ENCODE measurements at regions not wholly inside any gene's neighbourhood (a gene's known extent, or its start where the extent isn't known, plus 50 kb on each side); places are given as distances from the start of the nearest gene placed in this dataset.

DNA sequence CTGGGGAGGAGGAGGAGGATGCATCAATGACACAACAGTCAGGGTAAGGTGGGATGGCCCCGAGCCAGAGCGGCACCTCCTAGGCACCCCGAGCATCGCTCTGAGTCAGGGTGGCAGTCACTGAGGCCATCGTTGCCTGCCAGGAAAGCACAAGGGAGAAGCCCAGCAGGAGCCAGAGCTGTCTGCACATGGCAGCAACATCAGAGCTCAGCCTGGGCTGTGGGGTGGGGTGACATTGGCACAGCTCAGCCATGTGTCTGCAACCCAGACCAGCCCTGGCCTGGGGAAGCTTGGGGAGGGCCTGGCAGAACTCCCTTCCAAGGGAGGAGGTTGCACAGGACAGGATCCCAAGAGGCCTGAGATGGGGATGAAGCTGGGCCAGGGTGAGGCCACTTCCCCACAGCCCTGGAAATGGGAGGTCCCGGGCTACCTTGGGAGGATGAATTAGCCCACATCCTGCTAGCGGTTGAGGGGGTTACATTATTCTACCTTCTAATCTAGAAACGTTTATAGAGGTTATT, 255.6 kb downstream of the MAFB start:
- peaks cover 5% of the 10 kb centered on the region for H3K27me3 ChIP-seq (replicated peaks; ENCODE audit: control insufficient read depth, insufficient read depth, low read length)
- H3K9ac ChIP-seq (ENCODE audit: low read length) = no peak overlapping the region
- H3K4me3 ChIP-seq (ENCODE audit: low read length) = no peak overlapping the region
- no peaks in the 10 kb centered on the region for H3K9me3 ChIP-seq (ENCODE audit: control insufficient read depth, low read length)
- no peaks in the 10 kb centered on the region for H3K36me3 ChIP-seq (ENCODE audit: control insufficient read depth, insufficient read depth, low read length, severe bottlenecking)
- no peak for DNase-seq (ENCODE audit: low read depth)
- H3K4me1 ChIP-seq (ENCODE audit: control insufficient read depth, insufficient read depth, low read length) = no peaks in the 10 kb centered on the region

DNA sequence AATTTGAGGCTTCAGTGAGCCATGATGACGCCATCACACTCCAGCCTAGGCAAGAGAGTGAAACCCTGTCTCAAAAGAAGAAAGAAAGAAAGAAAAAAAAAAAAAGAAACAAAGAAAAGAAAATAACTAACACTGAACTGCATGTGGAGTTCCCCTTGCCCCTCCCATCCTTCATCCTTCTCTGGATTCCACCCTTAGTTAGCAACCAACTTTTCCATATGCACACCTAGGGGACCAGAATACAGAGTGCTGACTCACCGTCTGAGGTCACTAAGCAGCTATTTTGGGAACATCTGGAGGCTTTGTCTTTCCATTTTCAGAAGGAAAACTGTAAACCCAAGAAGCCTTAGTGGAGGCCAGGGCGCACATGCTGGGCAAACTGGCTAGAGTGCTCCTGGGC, 257.4 kb downstream of the MAFB start:
- Histone ChIP-seq H3K4me3 (ENCODE audit: low read length) (no peak overlapping the region), H3K9ac (ENCODE audit: low read length) (no peak overlapping the region)
- DNase-seq (ENCODE audit: low read depth) = no peak

DNA sequence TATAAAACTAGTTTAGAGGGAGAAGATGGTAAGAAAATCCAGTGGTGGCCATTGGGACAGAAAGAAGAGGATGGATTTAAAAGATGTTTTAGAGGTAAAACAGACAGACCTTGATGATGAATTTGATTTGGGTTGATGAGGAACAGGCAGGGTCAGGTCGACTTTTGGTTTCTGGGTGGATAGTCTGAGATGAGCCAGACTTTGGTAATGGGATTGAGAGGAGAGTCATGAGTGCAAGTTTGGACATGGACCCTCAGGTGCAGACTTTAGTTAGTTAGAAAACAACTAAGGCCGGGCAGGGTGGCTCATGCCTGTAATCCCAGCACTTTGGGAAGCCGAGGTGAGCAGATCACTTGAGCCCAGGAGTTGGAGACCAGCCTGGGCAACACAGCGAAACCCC, 257.9 kb downstream of the MAFB start:
- H3K27me3 ChIP-seq (replicated peaks; ENCODE audit: control insufficient read depth, insufficient read depth, low read length) = peaks cover 5% of the 10 kb centered on the region
- H3K4me1 ChIP-seq (ENCODE audit: control insufficient read depth, insufficient read depth, low read length) = no peaks in the 10 kb centered on the region
- no peak overlapping the region for H3K9ac ChIP-seq (ENCODE audit: low read length)
- no peak overlapping the region for H3K4me3 ChIP-seq (ENCODE audit: low read length)
- no peak for DNase-seq (ENCODE audit: low read depth)
- no peaks in the 10 kb centered on the region for H3K36me3 ChIP-seq (ENCODE audit: control insufficient read depth, insufficient read depth, low read length, severe bottlenecking)
- no peaks in the 10 kb centered on the region for H3K9me3 ChIP-seq (ENCODE audit: control insufficient read depth, low read length)

More for the DNA sequence above, 257.4 kb downstream of the MAFB start:
- peaks cover 5% of the 10 kb centered on the region for H3K27me3 ChIP-seq (replicated peaks; ENCODE audit: control insufficient read depth, insufficient read depth, low read length)
- H3K9me3 ChIP-seq (ENCODE audit: control insufficient read depth, low read length) = no peaks in the 10 kb centered on the region
- no peaks in the 10 kb centered on the region for H3K4me1 ChIP-seq (ENCODE audit: control insufficient read depth, insufficient read depth, low read length)
- no peaks in the 10 kb centered on the region for H3K36me3 ChIP-seq (ENCODE audit: control insufficient read depth, insufficient read depth, low read length, severe bottlenecking)

DNA sequence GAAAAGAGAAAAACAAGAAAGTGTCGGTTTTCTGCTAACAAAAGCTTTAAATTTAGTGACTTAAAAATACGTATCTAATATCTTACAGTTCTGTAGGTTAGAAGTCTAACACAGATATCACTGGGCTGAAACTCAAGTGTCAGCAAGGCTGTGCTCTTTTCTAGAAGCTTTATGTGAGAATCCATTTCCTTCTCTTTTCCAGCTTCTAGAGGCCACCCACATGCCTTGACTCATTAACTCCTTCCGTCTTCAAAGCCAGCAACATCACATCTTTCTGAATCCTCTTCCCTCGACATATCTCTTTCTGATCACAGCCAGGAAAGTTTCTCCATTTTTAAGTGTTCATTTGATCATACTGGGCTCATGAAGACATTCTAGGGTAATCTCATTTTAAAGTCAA, 262.0 kb downstream of the MAFB start:
- Histone ChIP-seq H3K9ac (ENCODE audit: low read length) (no peak overlapping the region), H3K4me3 (ENCODE audit: low read length) (no peak overlapping the region), H3K4me1 (ENCODE audit: control insufficient read depth, insufficient read depth, low read length) (no peaks in the 10 kb centered on the region), H3K27me3 (replicated peaks; ENCODE audit: control insufficient read depth, insufficient read depth, low read length) (peaks cover 5% of the 10 kb centered on the region), H3K9me3 (ENCODE audit: control insufficient read depth, low read length) (no peaks in the 10 kb centered on the region), H3K36me3 (ENCODE audit: control insufficient read depth, insufficient read depth, low read length, severe bottlenecking) (no peaks in the 10 kb centered on the region)
- no peak for DNase-seq (ENCODE audit: low read depth)

DNA sequence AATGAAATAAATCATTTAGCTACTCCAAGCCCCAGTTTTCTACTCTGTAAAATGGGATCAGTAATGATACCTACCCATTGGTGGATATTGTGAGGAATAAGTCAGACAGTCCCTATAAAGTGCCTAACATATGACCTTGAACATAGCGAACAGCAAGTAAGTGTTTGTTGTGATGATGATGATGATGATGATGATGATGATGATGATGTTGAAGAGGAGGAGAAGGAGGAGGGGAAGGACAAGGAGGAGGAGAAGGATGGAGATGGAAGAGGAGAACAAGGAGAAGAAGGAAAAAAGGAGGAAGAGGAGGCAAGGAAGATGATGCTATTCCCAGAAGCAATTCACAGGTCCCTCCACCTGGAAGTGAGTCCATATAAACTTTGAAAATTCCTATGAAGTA, 264.3 kb downstream of the MAFB start:
- H3K9me3 ChIP-seq (ENCODE audit: control insufficient read depth, low read length) = no peaks in the 10 kb centered on the region
- H3K36me3 ChIP-seq (ENCODE audit: control insufficient read depth, insufficient read depth, low read length, severe bottlenecking) = no peaks in the 10 kb centered on the region
- no peaks in the 10 kb centered on the region for H3K27me3 ChIP-seq (replicated peaks; ENCODE audit: control insufficient read depth, insufficient read depth, low read length)
- no peaks in the 10 kb centered on the region for H3K4me1 ChIP-seq (ENCODE audit: control insufficient read depth, insufficient read depth, low read length)
- H3K4me3 ChIP-seq (ENCODE audit: low read length) = no peak overlapping the region
- DNase-seq (ENCODE audit: low read depth) = no peak
- H3K9ac ChIP-seq (ENCODE audit: low read length) = no peak overlapping the region

DNA sequence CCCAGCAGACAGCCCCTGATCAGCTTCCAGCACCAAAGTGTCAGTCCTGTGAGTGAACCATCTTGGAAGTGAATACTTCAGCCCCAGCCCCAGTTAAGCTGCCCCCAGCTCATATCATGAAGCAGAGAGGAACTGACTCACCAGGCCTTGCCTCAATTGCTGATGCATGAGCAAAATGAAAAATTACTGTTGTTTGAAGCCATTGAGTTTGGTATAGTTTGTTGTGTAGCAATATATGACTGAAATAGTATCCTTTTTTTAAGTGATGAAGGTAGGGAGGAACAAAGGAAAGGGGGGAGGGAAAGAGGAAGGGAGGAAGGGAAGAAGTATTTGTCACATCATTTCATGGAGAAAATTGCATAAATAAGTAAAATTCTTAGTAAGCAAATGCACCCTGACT, 266.4 kb downstream of the MAFB start:
- Histone ChIP-seq H3K9me3 (ENCODE audit: control insufficient read depth, low read length) (no peaks in the 10 kb centered on the region), H3K4me3 (ENCODE audit: low read length) (no peak overlapping the region), H3K27me3 (replicated peaks; ENCODE audit: control insufficient read depth, insufficient read depth, low read length) (no peaks in the 10 kb centered on the region), H3K36me3 (ENCODE audit: control insufficient read depth, insufficient read depth, low read length, severe bottlenecking) (no peaks in the 10 kb centered on the region), H3K4me1 (ENCODE audit: control insufficient read depth, insufficient read depth, low read length) (no peaks in the 10 kb centered on the region), H3K9ac (ENCODE audit: low read length) (no peak overlapping the region)
- DNase-seq (ENCODE audit: low read depth) = no peak

DNA sequence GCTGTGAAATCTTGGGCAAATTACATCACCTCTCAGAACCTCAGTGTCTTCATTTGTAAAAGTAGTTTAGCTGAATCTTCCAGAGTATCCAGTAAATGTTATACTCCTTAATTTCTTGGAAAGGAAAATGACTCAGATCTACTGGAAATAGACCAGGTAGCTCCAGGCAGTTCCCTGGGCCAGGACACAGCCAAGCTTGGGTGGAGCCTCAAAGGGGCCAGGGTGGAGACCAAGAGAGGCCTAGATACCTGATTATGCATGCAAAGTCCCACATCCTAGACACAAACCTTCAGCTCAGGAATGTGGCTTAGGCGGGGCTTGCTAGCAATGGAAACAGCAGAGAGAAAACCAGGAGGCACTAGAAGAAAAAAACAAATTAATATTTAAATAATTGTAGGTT, 272.8 kb downstream of the MAFB start:
- no peak for DNase-seq (ENCODE audit: low read depth)
- Histone ChIP-seq H3K9me3 (ENCODE audit: control insufficient read depth, low read length) (peaks cover 19% of the 10 kb centered on the region), H3K36me3 (ENCODE audit: control insufficient read depth, insufficient read depth, low read length, severe bottlenecking) (no peaks in the 10 kb centered on the region), H3K9ac (ENCODE audit: low read length) (no peak overlapping the region), H3K4me1 (ENCODE audit: control insufficient read depth, insufficient read depth, low read length) (no peaks in the 10 kb centered on the region), H3K4me3 (ENCODE audit: low read length) (no peak overlapping the region), H3K27me3 (replicated peaks; ENCODE audit: control insufficient read depth, insufficient read depth, low read length) (no peaks in the 10 kb centered on the region)

DNA sequence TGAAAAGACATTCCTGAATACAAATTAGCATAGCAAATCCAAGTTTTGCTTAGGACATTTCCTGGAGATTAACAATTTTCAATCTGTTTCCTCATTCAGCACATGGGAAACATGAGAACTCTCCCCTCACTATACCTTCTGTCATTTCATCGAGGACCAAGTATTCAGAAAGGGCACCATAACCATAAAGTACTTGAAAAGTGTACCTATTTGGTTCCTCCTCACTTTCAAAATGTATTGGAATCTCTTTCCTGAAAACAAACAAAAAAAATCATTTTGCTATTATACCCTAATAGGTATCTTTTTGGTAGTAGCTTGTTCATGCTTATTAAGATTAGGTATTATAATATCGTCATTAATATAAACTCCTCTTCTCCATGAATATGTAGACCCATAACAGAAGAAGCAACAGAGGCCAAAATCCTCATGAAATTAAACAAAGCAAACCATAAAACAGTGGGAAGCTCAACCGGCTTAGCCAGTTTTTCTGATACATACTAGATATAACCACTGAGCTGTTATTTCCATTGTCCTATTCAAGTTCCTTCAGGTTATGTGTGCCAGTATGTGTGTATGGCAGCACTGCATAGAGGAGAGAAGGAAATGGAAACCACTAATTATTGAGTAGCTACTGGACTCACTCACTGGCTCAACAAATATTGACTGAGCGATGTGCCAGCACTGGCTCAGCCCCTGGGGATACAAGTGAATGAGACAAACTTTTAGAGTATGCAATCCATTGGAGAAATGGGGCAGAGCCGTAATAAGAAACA, 274.0 kb downstream of the MAFB start:
- Histone ChIP-seq H3K4me3 (ENCODE audit: low read length) (no peak overlapping the region), H3K27me3 (replicated peaks; ENCODE audit: control insufficient read depth, insufficient read depth, low read length) (peaks cover 11% of the 10 kb centered on the region)
- DNase-seq (ENCODE audit: low read depth) = no peak

DNA sequence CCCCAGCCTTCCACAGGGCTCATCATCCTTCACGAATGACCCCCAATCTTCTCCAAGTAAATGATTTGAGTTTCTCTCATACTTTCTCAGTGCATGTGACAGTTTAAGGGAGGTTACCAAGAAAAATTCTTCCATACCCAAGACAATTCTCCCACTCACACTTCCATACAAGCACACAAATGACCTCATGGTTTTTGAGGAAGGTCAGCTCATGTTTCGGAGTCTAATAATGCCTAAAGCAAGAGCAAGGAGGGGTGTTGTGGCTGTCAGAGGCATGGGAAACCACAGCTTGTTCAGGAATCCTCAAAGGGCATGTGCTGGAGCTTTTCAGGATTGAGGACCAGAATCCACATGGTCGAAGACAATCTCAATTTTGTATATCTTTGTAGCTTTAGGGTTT, 279.0 kb downstream of the MAFB start:
- DNase-seq (ENCODE audit: low read depth) = no peak
- no peaks in the 10 kb centered on the region for H3K9me3 ChIP-seq (ENCODE audit: control insufficient read depth, low read length)
- H3K4me3 ChIP-seq (ENCODE audit: low read length) = no peak overlapping the region
- no peaks in the 10 kb centered on the region for H3K36me3 ChIP-seq (ENCODE audit: control insufficient read depth, insufficient read depth, low read length, severe bottlenecking)
- H3K4me1 ChIP-seq (ENCODE audit: control insufficient read depth, insufficient read depth, low read length) = no peaks in the 10 kb centered on the region
- H3K27me3 ChIP-seq (replicated peaks; ENCODE audit: control insufficient read depth, insufficient read depth, low read length) = peaks cover 27% of the 10 kb centered on the region
- no peak overlapping the region for H3K9ac ChIP-seq (ENCODE audit: low read length)

More for the DNA sequence above, 274.0 kb downstream of the MAFB start:
- Histone ChIP-seq H3K36me3 (ENCODE audit: control insufficient read depth, insufficient read depth, low read length, severe bottlenecking) (no peaks in the 10 kb centered on the region), H3K9me3 (ENCODE audit: control insufficient read depth, low read length) (peaks cover 19% of the 10 kb centered on the region), H3K9ac (ENCODE audit: low read length) (no peak overlapping the region), H3K4me1 (ENCODE audit: control insufficient read depth, insufficient read depth, low read length) (no peaks in the 10 kb centered on the region)

DNA sequence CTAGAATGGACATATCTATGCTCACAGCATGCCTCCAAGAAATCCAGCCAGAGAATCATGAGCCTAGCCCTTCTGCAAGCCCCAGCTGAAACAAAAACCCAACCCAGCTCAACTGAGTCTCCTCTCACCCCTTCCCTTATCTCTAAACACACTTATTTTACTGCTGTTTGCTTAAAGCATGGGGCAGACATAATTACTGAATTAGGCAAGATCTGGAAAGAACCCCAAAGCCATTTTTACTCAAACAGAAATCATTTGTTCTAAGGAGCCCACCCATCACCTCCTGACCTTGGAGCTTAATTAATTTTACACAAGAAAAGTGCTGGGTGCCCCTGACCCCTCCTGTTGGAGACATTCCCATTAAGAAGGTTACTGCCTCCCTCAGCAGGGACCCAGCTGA, 291.6 kb downstream of the MAFB start:
- Histone ChIP-seq H3K9me3 (ENCODE audit: control insufficient read depth, low read length) (no peaks in the 10 kb centered on the region), H3K27me3 (replicated peaks; ENCODE audit: control insufficient read depth, insufficient read depth, low read length) (peaks cover 15% of the 10 kb centered on the region), H3K36me3 (ENCODE audit: control insufficient read depth, insufficient read depth, low read length, severe bottlenecking) (no peaks in the 10 kb centered on the region), H3K4me1 (ENCODE audit: control insufficient read depth, insufficient read depth, low read length) (no peaks in the 10 kb centered on the region), H3K9ac (ENCODE audit: low read length) (no peak overlapping the region), H3K4me3 (ENCODE audit: low read length) (no peak overlapping the region)
- no peak for DNase-seq (ENCODE audit: low read depth)

DNA sequence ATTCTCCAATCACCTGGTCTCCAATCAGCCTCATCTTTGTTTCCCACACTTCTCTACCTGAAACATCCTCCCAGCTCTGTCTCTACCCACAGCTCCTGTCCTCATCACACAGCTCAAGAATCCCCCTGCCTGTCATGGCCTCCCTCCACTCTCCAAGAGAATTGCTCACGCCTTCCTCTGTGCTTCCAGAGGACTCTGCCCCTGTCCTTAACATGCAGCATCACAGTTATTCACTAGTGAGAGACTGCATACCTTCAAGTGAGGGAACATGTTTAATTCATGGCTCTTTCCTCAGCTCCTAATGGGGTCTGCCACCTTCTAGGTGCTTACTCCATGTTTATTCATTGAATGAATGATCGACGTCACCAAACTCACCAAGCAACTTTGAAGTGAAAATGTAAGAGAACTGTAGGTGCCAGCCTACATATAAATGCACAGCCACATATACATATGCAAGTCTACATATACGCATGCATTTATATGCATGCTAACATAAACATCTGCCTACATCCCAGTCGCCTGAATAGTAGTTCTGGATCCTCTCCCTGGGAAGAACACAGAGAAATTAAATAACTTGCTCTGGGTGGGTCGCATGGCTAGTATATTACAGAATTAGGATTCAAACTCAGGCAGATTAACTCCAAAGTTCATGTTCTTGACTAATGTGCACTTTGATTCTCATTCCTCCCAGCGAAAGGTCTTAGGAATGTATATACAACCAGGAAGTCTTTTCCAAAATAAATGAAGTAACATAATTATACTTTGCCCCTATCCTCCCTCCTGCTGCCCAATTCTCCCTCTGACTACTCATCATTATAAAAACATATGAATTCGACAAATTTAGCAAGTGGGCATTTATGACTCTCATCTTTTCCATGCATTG, 295.6 kb downstream of the MAFB start:
- H3K9me3 ChIP-seq (ENCODE audit: control insufficient read depth, low read length) = no peaks in the 10 kb centered on the region
- H3K4me1 ChIP-seq (ENCODE audit: control insufficient read depth, insufficient read depth, low read length) = no peaks in the 10 kb centered on the region
- no peak for DNase-seq (ENCODE audit: low read depth)
- H3K9ac ChIP-seq (ENCODE audit: low read length) = no peak overlapping the region
- H3K4me3 ChIP-seq (ENCODE audit: low read length) = no peak overlapping the region
- no peaks in the 10 kb centered on the region for H3K36me3 ChIP-seq (ENCODE audit: control insufficient read depth, insufficient read depth, low read length, severe bottlenecking)
- H3K27me3 ChIP-seq (replicated peaks; ENCODE audit: control insufficient read depth, insufficient read depth, low read length) = peaks cover 13% of the 10 kb centered on the region

Measured in adipocyte (in vitro differentiated cells).